Dedifferentiated amniotic fluid mesenchymal stem cell (primary cell): ENCODE measurements at regions not wholly inside any gene's neighbourhood (a gene's known extent, or its start where the extent isn't known, plus 50 kb on each side); places are given as distances from the start of the nearest gene placed in this dataset.
"Not testable (repeated sequence)": the region's sequence is repeated elsewhere in the genome, so short reads cannot be mapped to it uniquely, and the experiment has no call there.

Experiments used
- DNase-seq: peaks from one replicate; pipeline ENCODE4 v3.0.0-alpha.2; 2016; ENCODE audit errors: extremely low spot score

DNA sequence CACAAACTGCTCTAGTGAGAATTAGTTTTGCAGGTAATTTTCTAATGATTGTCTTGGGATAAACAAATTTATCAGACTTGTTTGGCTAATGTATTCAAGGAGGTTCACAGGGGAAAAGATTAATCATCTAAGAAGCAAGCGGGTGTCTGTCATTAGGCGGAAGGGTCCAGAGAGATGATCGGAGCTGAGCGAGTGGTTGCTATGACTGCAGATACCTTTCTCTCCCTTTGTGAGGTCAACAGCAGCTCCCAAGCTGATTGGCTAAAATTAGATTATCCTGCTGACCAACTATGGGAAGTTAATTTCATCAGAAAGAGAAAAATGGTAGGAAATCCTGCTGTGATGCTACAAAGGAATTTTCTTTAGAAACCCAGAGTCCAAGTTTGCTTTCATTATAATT is 276.0 kb downstream of the SOX2 start:
- DNase-seq: no peak

DNA sequence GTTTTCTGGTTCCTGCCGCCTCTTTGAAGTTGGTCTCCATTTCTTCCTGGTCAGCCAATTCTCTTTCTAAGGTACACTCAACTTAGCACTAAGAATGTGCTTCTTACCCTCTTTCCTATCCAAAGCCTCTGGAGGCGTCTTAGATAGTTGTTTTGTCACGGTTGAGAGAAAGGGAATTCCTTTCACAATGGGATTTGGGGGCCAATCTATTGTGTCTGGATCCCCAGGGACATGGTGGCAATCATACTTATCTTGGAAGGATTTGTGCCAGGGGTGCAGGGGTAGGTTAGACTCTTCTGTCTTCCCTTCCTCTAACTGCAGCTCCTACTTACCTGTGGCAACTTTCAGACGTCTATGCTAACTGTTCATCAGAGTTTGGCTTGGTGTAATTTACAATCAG is 287.1 kb downstream of the SOX2 start:
- DNase-seq: no peak

DNA sequence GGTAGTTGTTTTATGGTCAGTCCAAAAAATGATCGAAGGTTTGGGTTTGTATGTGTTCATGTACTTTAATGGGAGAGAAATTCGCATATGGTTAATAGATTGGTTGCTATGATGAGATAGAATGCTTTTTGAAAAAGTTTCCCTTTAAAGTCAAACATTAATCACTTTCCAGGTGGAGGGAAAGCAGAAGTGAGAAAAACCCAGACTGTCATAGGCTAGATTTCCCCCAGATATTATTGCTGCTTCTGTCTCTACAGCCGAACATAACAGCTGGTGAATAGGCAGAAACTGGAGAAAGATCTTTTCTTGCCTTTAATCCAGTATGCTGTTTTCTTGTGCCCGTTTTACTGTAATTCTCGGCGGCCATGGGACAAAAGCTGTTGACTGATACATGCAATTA is 287.6 kb downstream of the SOX2 start:
- DNase-seq: no peak

DNA sequence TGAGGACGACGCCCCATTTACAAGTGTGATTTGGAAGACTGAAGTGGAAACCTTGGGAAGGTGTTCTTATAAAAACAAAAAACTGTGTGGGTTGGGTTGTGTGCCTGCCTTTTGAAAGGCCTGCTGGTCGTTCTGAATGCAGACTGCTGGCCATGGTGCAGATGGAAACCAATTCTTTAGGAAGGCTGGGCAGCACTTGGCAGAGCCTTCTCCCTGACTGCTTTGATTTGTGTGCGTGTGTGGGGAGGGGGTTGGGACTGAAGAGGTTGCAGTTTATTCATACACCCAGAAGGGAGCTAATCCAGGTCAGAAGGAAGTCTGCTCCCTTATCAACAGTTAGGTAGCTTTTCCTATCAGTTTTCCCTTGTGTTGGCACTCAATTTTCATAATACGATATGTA is 288.7 kb downstream of the SOX2 start:
- no peak for DNase-seq

DNA sequence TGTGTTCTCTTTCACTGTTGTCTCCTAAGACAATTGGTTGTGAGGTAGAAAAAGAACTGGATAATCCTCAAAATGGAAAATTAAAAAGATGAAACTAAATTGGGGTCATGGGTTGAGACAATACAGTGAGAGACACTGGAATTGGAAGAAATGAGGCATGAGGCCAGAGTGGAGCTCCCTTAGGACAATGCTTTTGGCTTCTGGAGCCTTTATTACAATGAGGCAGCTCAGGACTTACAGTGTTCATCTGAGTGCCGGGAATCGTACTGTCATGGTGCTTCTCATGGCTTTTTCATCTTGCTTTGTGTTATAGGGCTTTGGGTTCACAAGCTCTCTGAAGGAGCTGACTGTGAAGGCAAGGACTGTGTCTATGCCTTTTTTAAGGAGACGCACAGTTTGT is 293.5 kb downstream of the SOX2 start:
- DNase-seq: no peak

DNA sequence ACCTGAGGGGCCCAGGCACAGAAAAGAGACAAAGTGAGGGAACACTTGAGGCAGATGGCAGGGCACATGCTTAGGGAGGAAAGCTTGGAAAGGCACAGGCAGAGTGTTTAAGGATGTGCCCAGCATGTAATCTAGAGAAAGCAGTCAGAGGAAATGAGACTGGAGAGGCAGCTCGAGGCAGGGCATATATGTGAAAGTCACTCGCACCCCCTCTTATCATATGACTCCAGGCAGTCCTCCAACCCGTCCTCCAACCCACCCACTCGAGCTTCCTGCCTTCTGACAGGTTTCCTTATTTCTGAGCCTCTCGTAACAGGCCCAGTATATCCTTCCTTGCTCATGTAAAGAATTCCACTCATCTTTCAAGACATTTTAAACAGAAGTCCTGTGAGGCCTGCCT is 294.0 kb downstream of the SOX2 start:
- DNase-seq: no peak

DNA sequence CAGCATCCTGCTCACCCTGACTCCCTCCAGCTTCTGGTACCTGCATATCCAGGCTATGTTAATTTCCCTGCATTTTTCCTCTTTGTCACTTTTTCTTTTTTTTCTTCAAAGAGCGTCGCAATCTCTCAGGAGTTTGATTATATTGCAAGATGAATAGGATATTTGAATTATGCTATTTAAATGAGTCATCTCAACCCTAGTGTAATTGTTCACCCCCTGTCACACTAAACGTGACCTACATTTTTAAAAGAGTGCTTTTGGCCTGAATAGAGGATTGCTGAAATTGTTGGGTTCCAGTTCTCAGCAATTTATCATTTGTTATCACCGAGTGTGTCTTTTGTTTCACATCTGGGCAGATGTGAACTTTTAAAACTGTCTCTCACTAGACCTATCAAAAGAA is 294.7 kb downstream of the SOX2 start:
- DNase-seq: no peak

DNA sequence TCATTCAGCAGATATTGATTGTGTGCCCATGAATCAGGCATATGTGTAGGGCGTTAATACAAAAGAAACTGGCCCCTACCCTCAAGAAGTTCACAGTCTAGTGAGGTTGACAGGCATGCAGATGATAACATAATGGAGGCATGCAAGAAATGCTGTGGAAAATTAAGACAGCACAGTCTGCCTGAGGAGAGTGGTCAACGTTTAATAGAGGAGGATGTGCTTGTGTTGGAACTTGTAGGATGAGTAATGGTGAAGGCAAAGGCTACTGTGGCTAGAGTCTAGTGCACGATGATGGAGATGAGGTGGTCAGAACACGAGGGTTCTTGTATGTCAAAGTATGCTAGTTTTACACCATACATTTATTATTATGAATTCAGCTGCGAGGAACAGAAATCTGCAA is 295.7 kb downstream of the SOX2 start:
- DNase-seq: no peak

DNA sequence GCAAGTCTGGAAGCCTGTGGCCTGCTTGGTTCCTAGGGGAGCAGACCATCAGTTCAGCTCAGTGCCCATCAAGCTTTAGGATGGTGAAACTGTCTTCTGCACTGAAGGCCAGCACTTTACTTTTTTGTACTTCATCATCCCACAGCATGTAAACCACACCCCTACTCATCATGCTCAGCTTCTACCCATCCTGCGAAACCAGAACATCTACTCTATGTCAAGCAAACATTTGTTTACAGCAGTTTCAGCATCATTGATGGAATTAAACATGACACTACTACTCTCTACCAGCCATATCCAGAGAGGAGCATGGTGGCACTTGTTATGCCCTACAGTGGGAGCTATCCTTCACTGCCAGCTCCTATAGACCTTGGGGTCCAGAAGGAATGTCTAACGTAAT is 306.6 kb downstream of the SOX2 start:
- DNase-seq: no peak

DNA sequence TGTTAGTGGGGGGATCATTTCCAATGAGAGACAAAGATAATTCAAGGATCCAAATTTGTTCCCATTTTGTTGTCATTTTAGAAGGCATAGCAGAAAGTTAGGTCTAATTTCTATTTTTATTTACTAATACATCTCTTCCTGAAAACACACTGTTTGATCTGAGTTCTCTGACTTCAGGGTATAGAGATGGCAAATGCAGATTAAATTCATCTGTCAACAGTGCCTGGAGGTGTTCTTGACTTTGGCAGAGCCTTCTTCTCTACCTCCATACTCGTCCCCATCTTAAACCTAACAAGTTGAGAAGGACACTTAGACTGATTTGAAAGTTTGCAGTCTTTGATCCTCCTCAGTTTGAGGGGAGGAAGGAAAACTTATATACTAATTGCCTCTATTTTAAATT is 308.2 kb downstream of the SOX2 start:
- no peak for DNase-seq

DNA sequence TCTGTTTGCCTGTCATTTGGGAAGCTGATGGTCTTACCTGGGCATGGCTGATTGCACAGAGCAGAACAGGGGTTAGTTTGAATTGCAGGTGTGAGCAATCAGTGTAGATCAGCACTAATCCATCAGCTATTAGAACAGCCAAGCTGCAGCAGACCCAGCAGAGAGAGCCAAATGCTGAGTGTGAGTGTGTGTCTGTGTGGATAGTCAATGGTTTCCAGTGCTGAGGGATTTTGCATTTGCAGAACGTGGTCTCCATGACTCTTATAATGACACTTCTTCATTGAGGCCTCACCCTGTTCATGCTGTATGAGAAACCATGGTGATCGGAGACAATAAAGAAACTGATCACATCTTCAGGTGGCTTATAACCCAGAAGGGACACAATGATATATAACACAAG is 312.1 kb downstream of the SOX2 start:
- no peak for DNase-seq

DNA sequence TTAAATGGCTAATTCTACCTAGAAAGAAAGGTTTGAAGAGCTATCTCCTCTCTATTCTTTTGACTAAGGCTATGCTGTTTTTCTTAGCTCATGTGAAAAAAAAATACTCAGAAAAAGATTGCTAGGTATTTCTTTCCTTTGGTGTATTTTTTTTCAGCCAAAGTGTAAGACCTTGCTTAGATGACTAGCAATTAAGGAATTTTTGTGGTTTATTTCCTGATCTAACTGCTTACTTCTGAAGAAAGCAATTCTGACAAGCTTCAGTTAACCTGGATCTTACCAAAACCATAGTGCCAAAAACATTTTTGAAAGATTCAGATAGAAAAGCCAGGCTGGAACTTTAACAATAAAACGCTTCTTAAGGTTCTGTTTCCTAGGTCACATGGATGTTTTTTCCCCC is 315.6 kb downstream of the SOX2 start:
- DNase-seq: no peak

DNA sequence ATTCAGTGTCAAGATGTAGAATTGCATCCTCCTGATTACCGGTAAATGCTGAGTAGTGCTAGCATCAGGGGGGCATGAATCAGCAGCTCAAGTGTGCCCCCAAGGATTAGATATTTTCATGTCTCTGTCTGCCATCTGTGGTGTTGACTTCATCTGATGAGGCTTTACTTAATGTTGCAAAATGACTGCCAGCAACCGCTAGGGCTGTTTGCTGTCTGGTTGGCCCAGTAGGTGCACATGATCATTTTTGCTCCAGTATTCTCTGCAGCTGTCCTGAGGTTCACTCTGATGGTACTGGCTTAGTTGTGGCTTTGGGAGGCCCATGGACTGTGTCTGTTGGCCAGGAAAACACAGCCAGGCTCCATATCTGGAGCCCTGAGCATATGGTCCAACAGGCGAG is 316.4 kb downstream of the SOX2 start:
- DNase-seq: no peak

DNA sequence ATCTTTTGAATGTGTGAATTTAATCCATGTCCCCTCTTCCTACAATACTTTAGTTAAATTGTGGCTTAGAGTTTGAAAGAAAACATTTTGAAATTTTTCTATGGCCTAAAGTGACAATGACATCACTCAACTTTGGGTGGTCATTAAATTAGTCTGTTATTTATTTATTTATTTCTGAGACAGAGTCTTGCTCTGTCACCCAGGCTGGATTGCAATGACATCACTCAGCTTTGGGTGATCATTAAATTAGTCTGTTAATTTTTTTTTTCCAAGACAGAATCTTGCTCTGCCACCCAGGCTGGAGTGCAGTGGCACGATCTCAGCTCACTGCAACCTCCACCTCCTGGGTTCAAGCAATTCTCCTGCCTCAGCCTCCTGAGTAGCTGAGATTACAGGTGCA is 322.5 kb downstream of the SOX2 start:
- not testable (repeated sequence) for DNase-seq

DNA sequence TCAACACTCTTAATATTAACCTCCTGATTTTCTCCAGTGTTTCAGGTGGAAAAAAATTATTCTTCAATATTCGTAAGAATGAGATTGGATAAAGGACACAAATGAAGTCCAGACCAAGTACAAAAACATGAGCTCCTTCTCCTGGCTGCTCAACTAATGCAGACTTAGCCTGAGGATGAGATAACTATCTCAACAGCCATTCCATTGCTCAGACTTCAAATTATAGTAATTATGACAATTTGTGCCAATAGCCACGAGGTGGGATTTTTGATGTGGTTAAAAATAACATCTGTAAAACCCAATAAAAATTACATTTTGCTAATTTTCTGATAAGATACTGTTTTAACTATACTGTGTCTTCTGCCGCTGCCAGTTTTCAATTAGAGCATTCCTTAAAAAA is 323.6 kb downstream of the SOX2 start:
- no peak for DNase-seq

DNA sequence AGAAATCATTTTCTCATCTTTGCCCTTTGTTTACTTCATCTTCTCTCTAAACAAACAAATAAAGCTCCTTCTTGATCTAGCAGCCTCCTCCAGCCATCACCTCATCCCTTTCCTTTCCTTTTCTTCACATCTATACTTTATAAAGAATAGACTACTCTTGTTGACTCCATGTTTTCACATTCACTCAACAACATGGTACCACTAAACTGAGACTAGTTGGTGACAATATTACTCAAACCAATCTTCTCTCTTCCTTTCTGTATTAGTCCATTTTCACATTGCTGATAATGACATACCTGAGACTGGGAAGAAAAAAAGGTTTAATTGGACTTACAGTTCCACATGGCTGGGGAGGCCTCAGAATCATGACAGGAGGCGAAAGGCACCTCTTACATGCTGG is 324.7 kb downstream of the SOX2 start:
- DNase-seq: no peak

DNA sequence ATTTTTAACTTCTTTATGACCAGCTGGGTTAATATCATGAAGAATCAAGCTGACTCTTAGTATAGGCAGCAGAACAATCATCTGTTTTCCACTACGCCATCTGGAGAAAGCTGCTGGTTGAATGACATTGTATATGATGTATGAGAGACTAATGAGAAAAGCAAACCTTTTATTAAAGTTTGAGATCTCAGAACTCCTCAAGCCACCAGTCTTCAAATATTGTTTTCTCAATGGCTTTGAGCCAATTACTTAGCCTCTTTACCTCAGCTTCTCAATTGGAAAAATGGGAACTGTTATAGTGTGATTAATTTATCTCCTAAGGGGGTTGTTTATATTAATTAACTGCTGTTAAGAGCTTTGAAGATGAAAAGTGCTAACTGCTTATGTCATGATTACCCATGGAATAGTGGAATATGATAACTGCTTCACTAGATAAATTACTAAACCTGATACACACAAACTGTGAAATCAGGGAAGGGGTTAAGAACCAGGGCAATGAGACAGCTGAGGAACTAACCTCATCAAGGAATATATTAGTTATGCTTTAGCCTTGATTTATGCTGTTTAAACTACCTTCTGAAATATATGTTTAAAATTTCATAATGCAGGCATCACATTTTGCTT is 330.1 kb downstream of the SOX2 start:
- DNase-seq: no peak

DNA sequence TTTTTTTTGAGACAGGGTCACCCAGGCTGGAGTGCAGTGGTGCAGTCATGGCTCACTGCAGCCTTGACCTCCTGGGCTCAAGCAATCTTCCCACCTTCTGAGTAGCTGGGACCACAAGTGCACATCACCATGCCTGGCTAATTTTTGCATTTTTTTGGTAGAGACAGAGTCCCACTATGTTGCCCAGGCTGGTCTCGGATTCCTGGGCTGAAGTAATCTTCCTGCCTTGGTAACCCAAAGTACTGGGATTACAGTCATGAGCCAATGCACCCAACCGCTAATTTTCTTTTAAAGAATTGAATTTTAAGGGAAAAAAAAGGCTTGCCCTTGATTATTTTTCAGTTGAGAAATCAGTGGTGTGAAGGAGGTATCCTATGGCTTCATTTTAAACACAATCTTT is 334.0 kb downstream of the SOX2 start:
- no peak for DNase-seq

DNA sequence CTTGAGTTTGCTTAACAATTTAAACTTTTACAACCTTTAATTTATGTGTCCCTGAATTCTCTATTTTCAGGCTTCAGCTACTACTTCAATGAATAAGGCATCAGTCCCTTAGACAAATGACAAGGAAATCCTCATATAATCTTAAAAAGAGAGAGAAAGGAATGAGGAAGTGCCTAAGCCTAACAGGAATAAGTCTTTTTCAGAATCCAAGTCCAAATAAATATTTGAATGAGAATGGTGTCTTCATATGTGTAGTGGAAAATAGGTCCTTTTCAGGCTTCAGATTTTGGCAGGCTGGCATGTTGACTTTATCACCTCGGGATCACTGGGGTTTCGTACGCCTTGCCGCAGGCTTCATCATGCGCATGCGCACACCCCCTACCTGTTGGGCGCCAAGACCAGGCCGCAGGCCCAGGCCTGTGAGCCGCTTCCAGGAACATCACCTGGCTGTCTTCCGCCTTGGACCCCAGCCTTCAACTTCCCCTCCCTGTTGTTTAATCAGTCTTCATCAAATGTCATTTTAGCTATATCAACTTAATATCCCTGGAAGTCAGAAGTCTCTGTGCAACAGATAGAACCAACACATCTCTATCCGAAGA is 334.5 kb downstream of the SOX2 start:
- DNase-seq: no peak

DNA sequence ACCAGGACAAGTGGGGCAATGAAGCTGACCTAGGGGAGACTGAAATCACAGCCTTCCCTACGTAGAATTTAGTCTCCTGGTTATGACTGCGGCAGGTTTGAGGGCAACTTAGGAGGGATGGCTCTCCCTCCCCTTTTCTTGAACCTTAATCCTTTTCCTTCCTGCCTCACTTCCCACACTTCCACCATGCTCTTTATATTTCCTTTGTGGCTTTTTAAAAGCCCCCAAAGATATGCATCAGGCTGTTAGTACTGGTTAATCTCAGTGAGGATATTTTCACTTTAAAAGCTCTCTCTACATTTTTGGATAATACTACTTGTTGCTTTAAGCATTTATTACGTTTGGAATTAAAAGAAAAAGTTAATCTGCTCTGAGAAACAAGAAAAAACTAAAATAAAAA is 339.2 kb downstream of the SOX2 start:
- no peak for DNase-seq

DNA sequence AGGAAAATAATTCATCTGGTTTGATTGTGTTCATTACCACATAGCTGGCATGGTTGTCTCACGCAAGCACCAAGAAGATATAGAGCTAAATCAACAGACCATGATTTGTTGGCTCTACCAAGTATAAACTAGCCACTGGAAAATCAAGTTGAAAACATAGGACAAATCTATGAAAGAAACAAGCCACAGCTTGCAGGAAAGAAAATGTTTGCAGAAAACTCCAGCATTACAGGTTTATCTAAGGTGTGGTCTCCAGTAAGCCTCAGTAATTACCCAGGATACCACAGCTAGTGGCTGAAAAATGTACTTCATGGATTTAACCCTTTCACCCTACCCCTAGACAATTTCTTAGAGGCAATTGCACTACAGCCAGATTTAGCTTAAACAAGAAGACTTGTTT is 340.6 kb downstream of the SOX2 start:
- DNase-seq: no peak

DNA sequence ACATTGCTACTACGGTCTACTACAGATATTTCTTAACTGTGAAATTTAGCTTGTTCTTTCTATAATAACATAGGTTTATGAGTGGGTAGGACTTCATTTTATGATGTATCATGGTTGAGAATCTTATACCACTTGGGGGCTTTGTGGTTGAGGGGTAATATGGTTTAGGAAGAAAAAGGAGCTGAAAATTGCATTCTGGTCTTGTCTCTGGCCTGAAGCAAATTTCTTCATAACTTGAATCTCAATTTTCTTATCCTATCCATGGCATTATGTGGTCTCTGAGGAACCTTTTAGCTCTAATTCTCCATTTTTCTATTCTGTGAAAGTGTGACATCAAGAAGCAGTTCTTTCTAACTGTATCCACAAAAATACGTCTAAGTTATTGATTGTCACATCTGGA is 341.0 kb downstream of the SOX2 start:
- no peak for DNase-seq

DNA sequence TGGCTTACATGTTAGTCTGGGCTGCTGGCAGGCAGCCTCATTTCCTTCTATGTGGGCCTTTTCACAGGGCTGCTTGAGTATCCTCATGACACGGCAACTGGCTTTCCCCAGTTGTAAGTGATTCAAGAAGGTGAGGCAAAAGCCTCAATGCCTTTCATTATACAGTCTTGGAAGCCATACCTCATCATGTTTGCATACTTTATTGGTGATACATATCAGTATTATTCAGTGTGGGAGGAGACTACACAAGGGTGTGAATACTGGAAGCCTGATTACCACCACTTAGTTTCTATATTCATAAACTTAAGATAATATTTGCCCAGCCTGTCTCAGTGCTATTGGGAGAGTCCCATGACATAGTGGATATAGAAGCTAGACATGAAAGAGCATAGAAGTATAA is 346.8 kb downstream of the SOX2 start:
- no peak for DNase-seq

DNA sequence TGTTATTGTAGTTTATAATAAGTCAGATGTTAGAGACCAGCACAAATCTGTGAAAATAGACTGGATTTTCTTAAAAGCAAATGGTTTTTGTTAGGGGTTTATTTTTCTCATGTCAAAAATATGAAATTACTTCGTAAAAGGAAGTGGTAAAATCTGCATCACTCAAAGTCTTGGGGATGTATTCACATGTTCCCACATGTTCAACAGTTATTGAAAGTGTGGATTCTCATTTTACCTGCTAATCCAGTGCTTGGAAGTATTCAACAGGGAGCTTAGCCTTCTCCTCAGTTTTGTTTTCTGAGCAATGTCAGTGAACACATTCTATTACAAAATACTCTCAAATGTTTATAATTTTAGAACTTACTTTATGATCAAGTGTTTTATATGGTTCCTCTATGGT is 352.0 kb downstream of the SOX2 start:
- DNase-seq: no peak
